Thyroid gland (tissue), 4 donors: ENCODE measurements at regions not wholly inside any gene's neighbourhood (a gene's known extent, or its start where the extent isn't known, plus 50 kb on each side); places are given as distances from the start of the nearest gene placed in this dataset.

Experiments used
- POLR2A ChIP-seq, 2 donors: fragments of 450-650 bp; IDR thresholded peaks; one replicate each; pipeline ENCODE4 v1.6.1; 2017; ENCODE audit warnings: antibody characterized with exemption in 2 of 2, mild to moderate bottlenecking in 2 of 2, moderate library complexity in 1 of 2
- TF ChIP-seq, protein P1 (sequence below), 6 experiments: fragments of 200-600 bp in 3 of 6; fragments of 450-650 bp in 3 of 6; sonication (generic) in 3 of 6; IDR thresholded peaks; one replicate each; pipeline ENCODE4 v1.5.1; 2016 to 2019; ENCODE audit warnings: antibody characterized with exemption in 6 of 6, mild to moderate bottlenecking in 2 of 6, inconsistent platforms in 1 of 6, moderate library complexity in 1 of 6

DNA sequence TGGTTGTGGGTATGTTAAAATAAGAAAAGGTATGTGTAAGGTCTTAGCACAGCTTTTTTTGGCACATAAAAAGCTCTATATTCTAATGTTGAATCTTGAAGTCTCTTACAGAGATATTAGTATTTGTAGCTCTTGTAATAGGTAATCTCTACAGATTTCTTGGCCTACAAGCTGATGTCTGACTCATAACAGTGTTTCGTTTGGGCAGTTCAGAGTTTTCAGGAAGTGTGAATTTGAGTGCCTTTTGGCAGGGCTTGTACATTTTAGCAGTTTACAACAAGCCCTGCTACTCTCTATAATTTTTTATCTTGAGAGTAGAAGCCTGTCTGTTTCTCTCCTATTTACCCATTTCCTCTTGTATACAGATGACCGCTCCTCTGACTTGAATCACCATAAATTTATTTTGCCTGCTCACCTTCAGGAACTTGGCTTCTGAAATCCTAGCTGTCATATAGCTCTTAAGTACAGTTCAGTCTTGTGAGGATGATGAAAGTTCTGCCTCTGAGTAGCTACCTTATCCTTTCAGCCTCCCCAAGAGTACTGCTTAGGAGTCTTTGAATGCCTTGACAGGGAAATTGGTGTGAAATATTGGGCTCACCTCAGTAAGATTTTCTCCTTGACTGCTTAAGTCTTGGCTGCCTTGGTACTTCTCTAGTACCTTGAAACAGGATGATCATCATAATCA, 419.9 kb upstream of the RARB start:
- TF ChIP-seq, protein P1, sequence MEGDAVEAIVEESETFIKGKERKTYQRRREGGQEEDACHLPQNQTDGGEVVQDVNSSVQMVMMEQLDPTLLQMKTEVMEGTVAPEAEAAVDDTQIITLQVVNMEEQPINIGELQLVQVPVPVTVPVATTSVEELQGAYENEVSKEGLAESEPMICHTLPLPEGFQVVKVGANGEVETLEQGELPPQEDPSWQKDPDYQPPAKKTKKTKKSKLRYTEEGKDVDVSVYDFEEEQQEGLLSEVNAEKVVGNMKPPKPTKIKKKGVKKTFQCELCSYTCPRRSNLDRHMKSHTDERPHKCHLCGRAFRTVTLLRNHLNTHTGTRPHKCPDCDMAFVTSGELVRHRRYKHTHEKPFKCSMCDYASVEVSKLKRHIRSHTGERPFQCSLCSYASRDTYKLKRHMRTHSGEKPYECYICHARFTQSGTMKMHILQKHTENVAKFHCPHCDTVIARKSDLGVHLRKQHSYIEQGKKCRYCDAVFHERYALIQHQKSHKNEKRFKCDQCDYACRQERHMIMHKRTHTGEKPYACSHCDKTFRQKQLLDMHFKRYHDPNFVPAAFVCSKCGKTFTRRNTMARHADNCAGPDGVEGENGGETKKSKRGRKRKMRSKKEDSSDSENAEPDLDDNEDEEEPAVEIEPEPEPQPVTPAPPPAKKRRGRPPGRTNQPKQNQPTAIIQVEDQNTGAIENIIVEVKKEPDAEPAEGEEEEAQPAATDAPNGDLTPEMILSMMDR (IDR thresholded peaks at IDR 0.05) = no peak
- no peak for TF ChIP-seq POLR2A (IDR thresholded peaks at IDR 0.05)
